ENCODE measurements at regions not wholly inside any gene's neighbourhood (a gene's known extent, or its start where the extent isn't known, plus 50 kb on each side); places are given as distances from the start of the nearest gene placed in this dataset.

GRCh38 chr5:112532654-112533360, 113.7 kb upstream of the EPB41L4A start:
- H3K4me1 ChIP-seq: no peaks in the 10 kb centered on the region
- POLR2A ChIA-PET: no interaction called here
- no peak for DNase-seq
- no peak overlapping the region for H3K4me3 Mint-ChIP-seq (ENCODE audit: unreplicated experiment)
- H3K4me1 Mint-ChIP-seq (ENCODE audit: low read depth, unreplicated experiment): no peaks in the 10 kb centered on the region
- H3K9me3 ChIP-seq: no peaks in the 10 kb centered on the region
- H3K4me3 ChIP-seq (ENCODE audit: low read depth, low read length): no peak overlapping the region
- H3K36me3 ChIP-seq (ENCODE audit: control insufficient read depth, insufficient read depth, low read length): no peaks in the 10 kb centered on the region
- H3K36me3 Mint-ChIP-seq (ENCODE audit: insufficient read depth, unreplicated experiment): no peaks in the 10 kb centered on the region
- no peak overlapping the region for H3K27ac Mint-ChIP-seq (ENCODE audit: unreplicated experiment)
- no TSS peak for BruUV-seq (replicated peaks)
- H3K27me3 Mint-ChIP-seq (ENCODE audit: insufficient read depth, unreplicated experiment): peaks cover 10% of the 10 kb centered on the region
- TF ChIP-seq, protein P1, sequence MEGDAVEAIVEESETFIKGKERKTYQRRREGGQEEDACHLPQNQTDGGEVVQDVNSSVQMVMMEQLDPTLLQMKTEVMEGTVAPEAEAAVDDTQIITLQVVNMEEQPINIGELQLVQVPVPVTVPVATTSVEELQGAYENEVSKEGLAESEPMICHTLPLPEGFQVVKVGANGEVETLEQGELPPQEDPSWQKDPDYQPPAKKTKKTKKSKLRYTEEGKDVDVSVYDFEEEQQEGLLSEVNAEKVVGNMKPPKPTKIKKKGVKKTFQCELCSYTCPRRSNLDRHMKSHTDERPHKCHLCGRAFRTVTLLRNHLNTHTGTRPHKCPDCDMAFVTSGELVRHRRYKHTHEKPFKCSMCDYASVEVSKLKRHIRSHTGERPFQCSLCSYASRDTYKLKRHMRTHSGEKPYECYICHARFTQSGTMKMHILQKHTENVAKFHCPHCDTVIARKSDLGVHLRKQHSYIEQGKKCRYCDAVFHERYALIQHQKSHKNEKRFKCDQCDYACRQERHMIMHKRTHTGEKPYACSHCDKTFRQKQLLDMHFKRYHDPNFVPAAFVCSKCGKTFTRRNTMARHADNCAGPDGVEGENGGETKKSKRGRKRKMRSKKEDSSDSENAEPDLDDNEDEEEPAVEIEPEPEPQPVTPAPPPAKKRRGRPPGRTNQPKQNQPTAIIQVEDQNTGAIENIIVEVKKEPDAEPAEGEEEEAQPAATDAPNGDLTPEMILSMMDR (IDR thresholded peaks at IDR 0.05; ENCODE audit: insufficient read depth in 1 of 2, low read depth in 1 of 2, low read length in 1 of 2, severe bottlenecking in 1 of 2, unreplicated experiment in 1 of 2): no peak
- H3K9me3 Mint-ChIP-seq (ENCODE audit: unreplicated experiment): no peaks in the 10 kb centered on the region
- H3K27me3 ChIP-seq (replicated peaks; ENCODE audit: control insufficient read depth, insufficient read depth, low read length): no peaks in the 10 kb centered on the region
- intact Hi-C loops (cut with micrococcal nuclease; ENCODE audit: unreplicated experiment): no loop called here
- CTCF ChIA-PET: no interaction called here

DNA sequence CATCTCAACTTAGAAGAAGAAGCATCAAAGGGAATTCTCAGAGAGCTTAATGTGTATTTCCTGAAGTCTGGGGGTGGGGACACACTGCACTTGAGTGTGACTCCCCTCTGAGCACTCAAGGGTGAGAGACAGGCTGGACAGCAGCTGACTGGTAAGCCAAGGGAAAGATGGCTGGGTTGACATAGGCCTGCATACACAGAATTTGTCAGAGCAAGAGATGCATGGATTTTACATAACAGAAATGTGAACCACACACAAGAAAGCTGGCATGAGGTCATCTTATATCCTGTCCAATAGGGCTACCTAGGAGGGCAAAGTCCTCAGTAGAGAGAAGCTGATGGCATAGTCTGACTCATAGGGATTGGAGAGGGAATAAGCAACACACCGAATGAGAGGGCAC, 114.3 kb upstream of the EPB41L4A start:
- intact Hi-C loops (cut with micrococcal nuclease; ENCODE audit: unreplicated experiment): no loop called here
- no peak overlapping the region for H3K4me3 Mint-ChIP-seq (ENCODE audit: unreplicated experiment)
- TF ChIP-seq, protein P1 (IDR thresholded peaks at IDR 0.05; ENCODE audit: insufficient read depth in 1 of 2, low read depth in 1 of 2, low read length in 1 of 2, severe bottlenecking in 1 of 2, unreplicated experiment in 1 of 2): no peak
- Histone ChIP-seq H3K9me3 (no peaks in the 10 kb centered on the region), H3K36me3 (ENCODE audit: control insufficient read depth, insufficient read depth, low read length) (no peaks in the 10 kb centered on the region), H3K4me3 (ENCODE audit: low read depth, low read length) (no peak overlapping the region), H3K27me3 (replicated peaks; ENCODE audit: control insufficient read depth, insufficient read depth, low read length) (no peaks in the 10 kb centered on the region), H3K4me1 (no peaks in the 10 kb centered on the region)
- no peak for DNase-seq
- peaks cover 10% of the 10 kb centered on the region for H3K27me3 Mint-ChIP-seq (ENCODE audit: insufficient read depth, unreplicated experiment)
- BruUV-seq (replicated peaks): no TSS peak
- H3K27ac Mint-ChIP-seq (ENCODE audit: unreplicated experiment): no peak overlapping the region
- H3K9me3 Mint-ChIP-seq (ENCODE audit: unreplicated experiment): no peaks in the 10 kb centered on the region
- no peaks in the 10 kb centered on the region for H3K4me1 Mint-ChIP-seq (ENCODE audit: low read depth, unreplicated experiment)
- POLR2A ChIA-PET: no interaction called here
- CTCF ChIA-PET: no interaction called here
- no peaks in the 10 kb centered on the region for H3K36me3 Mint-ChIP-seq (ENCODE audit: insufficient read depth, unreplicated experiment)

DNA sequence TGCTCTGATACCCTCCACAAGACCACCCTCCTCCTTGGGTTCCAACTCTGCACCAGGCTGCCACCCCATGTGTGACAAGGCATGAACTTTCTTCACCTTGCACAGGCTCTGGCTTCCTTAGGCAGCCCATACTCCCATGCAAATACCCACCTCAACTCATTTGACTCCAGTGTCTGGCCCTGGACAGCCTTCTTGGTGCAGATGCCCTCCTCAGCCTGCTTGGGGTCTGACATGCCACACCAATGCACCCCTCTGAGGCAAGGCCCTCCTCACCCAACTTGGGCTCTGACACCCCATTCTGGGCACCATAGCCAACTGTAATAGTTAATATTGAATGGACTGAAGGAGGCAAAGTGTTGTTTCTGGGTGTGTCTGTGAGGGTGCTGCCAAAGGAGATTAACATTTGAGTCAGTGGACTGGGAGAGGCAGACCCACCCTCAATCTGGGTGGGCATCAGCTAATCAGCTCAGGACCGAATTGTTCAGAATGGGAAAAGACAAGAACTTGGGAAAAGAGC, 115.0 kb upstream of the EPB41L4A start:
- TF ChIP-seq, protein P1 (IDR thresholded peaks at IDR 0.05; ENCODE audit: insufficient read depth in 1 of 2, low read depth in 1 of 2, low read length in 1 of 2, severe bottlenecking in 1 of 2, unreplicated experiment in 1 of 2): no peak

More for the DNA sequence above, 115.0 kb upstream of the EPB41L4A start:
- DNase-seq: no peak
- Mint-ChIP-seq H3K9me3 (ENCODE audit: unreplicated experiment) (no peaks in the 10 kb centered on the region), H3K27me3 (ENCODE audit: insufficient read depth, unreplicated experiment) (peaks cover 10% of the 10 kb centered on the region), H3K27ac (ENCODE audit: unreplicated experiment) (no peak overlapping the region), H3K4me3 (ENCODE audit: unreplicated experiment) (no peak overlapping the region), H3K4me1 (ENCODE audit: low read depth, unreplicated experiment) (no peaks in the 10 kb centered on the region), H3K36me3 (ENCODE audit: insufficient read depth, unreplicated experiment) (no peaks in the 10 kb centered on the region)
- CTCF ChIA-PET: no interaction called here
- no TSS peak for BruUV-seq (replicated peaks)
- Histone ChIP-seq H3K4me3 (ENCODE audit: low read depth, low read length) (no peak overlapping the region), H3K4me1 (no peaks in the 10 kb centered on the region), H3K9me3 (no peaks in the 10 kb centered on the region), H3K27me3 (replicated peaks; ENCODE audit: control insufficient read depth, insufficient read depth, low read length) (no peaks in the 10 kb centered on the region), H3K36me3 (ENCODE audit: control insufficient read depth, insufficient read depth, low read length) (no peaks in the 10 kb centered on the region)
- intact Hi-C loops (cut with micrococcal nuclease; ENCODE audit: unreplicated experiment): no loop called here
- POLR2A ChIA-PET: no interaction called here
